D721Med (cell line): ENCODE measurements at regions not wholly inside any gene's neighbourhood (a gene's known extent, or its start where the extent isn't known, plus 50 kb on each side); places are given as distances from the start of the nearest gene placed in this dataset.
"Not testable (repeated sequence)": the region's sequence is repeated elsewhere in the genome, so short reads cannot be mapped to it uniquely, and the experiment has no call there.

Experiments
- DNase-seq: peaks from one replicate; pipeline ENCODE4 v3.0.0; 2011; ENCODE audit warnings: low spot score; ENCODE audit not compliant: insufficient read length
- FAIRE-seq: peaks from 2 replicates; lab custom pipeline; 2011; peaks lifted over from hg19 to GRCh38; lab: Jason Lieb, UNC
- TF ChIP-seq, protein P1 (sequence below): IDR thresholded peaks from 2 replicates; pipeline ENCODE4 v1.5.1; 2012; ENCODE audit warnings: mild to moderate bottlenecking, control low read depth; ENCODE audit not compliant: insufficient read depth; ENCODE audit errors: missing control alignments

GRCh38 chr6:144957236-144957937 is 672.3 kb downstream of the UTRN start:
- TF ChIP-seq, protein P1, sequence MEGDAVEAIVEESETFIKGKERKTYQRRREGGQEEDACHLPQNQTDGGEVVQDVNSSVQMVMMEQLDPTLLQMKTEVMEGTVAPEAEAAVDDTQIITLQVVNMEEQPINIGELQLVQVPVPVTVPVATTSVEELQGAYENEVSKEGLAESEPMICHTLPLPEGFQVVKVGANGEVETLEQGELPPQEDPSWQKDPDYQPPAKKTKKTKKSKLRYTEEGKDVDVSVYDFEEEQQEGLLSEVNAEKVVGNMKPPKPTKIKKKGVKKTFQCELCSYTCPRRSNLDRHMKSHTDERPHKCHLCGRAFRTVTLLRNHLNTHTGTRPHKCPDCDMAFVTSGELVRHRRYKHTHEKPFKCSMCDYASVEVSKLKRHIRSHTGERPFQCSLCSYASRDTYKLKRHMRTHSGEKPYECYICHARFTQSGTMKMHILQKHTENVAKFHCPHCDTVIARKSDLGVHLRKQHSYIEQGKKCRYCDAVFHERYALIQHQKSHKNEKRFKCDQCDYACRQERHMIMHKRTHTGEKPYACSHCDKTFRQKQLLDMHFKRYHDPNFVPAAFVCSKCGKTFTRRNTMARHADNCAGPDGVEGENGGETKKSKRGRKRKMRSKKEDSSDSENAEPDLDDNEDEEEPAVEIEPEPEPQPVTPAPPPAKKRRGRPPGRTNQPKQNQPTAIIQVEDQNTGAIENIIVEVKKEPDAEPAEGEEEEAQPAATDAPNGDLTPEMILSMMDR: no peak
- FAIRE-seq (no peak), DNase-seq (no peak)

GRCh38 chr6:144969154-144969553 is 684.0 kb downstream of the UTRN start:
- no peak for DNase-seq
- TF ChIP-seq, protein P1: no peak

DNA sequence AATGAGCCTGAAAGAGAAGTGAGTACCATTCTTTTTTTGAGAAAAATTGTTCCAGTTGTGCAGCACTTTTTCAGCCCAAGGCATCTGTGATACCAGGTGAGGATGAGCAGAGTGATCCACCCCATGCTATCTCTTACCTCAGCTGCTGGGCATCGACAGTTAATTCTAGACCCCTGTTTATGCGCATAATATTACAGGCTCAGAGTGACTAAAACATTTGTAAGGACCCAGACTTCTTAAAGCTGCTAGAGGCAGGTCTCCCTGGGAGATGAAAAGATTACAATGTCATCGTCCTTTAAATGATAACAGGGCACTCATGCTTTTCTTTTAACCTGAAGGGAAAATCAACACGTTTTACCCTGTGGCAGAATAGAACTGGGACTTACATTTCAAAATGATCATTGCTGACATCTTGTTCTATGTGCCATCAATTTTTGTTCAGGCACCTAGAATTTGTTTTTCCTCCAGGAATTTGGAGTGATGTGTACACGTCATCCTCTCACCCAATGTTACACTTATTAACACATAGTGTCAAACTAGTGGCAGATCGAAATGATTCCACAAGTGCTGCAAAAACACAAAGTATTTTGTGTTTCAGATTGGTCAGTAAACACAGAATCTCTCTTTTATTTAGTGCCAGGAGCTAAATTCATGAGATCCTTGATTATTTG is 684.6 kb downstream of the UTRN start:
- DNase-seq (no peak), FAIRE-seq (no peak)
- TF ChIP-seq, protein P1: no peak

More at GRCh38 chr6:144969154-144969553, 684.0 kb downstream of the UTRN start:
- FAIRE-seq: no peak

- FAIRE-seq, DNase-seq: not testable (repeated sequence)
Measured at GRCh38 chr6:144977250-144977864, 692.2 kb downstream of the UTRN start.

- FAIRE-seq: no peak
- TF ChIP-seq, protein P1: no peak
- no peak for DNase-seq
Measured at GRCh38 chr6:144978208-144978607, 693.1 kb downstream of the UTRN start.

GRCh38 chr6:144986271-144986670 is 701.1 kb downstream of the UTRN start:
- FAIRE-seq (no peak), DNase-seq (no peak)
- TF ChIP-seq, protein P1: no peak

DNA sequence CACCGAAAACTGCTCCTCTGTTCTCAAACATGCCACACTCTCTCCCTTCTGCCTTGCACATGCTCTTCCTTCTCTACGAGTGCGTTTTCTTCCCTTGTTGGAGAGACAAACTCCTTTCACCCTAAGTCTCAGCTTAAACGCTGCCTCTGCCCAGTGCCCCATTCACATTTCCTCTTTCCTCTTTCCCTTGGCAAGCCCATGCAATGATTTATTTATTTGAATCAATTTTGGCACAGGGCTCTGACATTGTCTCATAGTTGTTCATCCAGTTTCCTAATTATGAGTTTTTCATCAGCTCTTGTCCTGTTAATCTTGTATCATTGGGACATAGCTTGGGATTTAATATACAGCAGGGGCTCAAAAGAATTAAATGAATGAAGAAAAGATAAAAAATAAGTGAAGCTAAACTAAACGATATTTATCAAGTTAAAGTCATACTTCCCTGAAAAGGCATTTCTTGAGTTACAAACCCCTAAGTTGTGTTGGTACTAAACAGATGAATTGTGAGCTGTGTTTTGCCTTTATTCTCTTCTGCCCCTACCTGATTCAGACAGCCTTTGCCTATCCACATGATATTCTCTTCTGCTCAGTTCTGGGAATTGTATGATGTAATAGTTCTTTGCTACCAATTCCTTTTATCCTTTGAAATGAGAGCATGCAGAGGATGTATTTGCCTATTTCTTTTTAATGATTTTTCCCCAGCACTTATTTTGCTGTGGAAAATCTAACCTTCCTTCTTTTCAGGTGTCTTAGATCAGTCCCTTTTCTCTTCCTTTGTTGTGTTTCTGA is 704.4 kb downstream of the UTRN start:
- TF ChIP-seq, protein P1: no peak
- no peak for DNase-seq
- FAIRE-seq: no peak
